Spleen (tissue), 11 donors: ENCODE measurements at regions not wholly inside any gene's neighbourhood (a gene's known extent, or its start where the extent isn't known, plus 50 kb on each side); places are given as distances from the start of the nearest gene placed in this dataset.
"Not testable (repeated sequence)": the region's sequence is repeated elsewhere in the genome, so short reads cannot be mapped to it uniquely, and the experiment has no call there.

Experiments
- DNase-seq: peaks from one replicate; pipeline ENCODE4 v3.0.0-alpha.2; 2020
- H3K27ac ChIP-seq, 8 donors: fragments of 200-600 bp; sonication (generic) in 7 of 8; 1 replicate in 4 of 8; 2 replicates in 4 of 8; pipeline versions ENCODE4 v1.5.0 to v1.8.0; 2016 to 2021; ENCODE audit warnings: inconsistent platforms in 4 of 8, mild to moderate bottlenecking in 4 of 8, moderate library complexity in 1 of 8
- H3K27me3 ChIP-seq, 7 donors: fragments of 200-600 bp; sonication (generic) in 6 of 7; replicated peaks in 1 of 7; 1 replicate in 4 of 7; 2 replicates in 3 of 7; pipeline versions ENCODE4 v1.5.0 to v1.8.0; 2016 to 2021; ENCODE audit warnings: inconsistent platforms in 3 of 7, mild to moderate bottlenecking in 1 of 7
- H3K36me3 ChIP-seq, 6 donors: fragments of 200-600 bp; sonication (generic) in 5 of 6; 1 replicate in 4 of 6; 2 replicates in 2 of 6; pipeline versions ENCODE4 v1.5.0 to v1.8.0; 2016 to 2021; ENCODE audit warnings: inconsistent platforms in 2 of 6
- H3K4me1 ChIP-seq, 6 donors: fragments of 200-600 bp; sonication (generic) in 5 of 6; 1 replicate in 3 of 6; 2 replicates in 3 of 6; pipeline versions ENCODE4 v1.5.0 to v1.8.0; 2016 to 2021; ENCODE audit warnings: inconsistent platforms in 3 of 6
- H3K4me3 ChIP-seq, 8 donors: fragments of 200-600 bp; sonication (generic) in 7 of 8; 1 replicate in 4 of 8; 2 replicates in 4 of 8; pipeline versions ENCODE4 v1.5.0 to v1.8.0; 2016 to 2021; ENCODE audit warnings: inconsistent platforms in 4 of 8, mild to moderate bottlenecking in 4 of 8, moderate library complexity in 2 of 8
- H3K9me3 ChIP-seq, 8 donors: fragments of 200-600 bp; sonication (generic) in 7 of 8; 1 replicate in 4 of 8; 2 replicates in 4 of 8; pipeline versions ENCODE4 v1.5.0 to v1.8.0; 2016 to 2021; ENCODE audit warnings: inconsistent platforms in 4 of 8
- POLR2A ChIP-seq, 3 donors: fragments of 450-650 bp; IDR thresholded peaks; one replicate each; pipeline ENCODE4 v1.5.1; 2017; ENCODE audit warnings: antibody characterized with exemption in 3 of 3, mild to moderate bottlenecking in 1 of 3
- POLR2AphosphoS5 ChIP-seq, 3 donors: sonication (generic); formaldehyde crosslinking; IDR thresholded peaks; one replicate each; pipeline ENCODE4 v1.5.1; 2017; ENCODE audit warnings: antibody characterized with exemption in 3 of 3
- WGBS, 5 donors: extraction: QIAGEN DNeasy Blood & Tissue Kit in 3 of 5; methylation state at CpG; one replicate each; pipeline versions ENCODE4 v1.1.5 to v1.1.7; 2013 to 2018; 5-methylcytosine and 5-hydroxymethylcytosine counted together
- intact Hi-C: fragments of 100-400 bp; cut with DNase I; formaldehyde crosslinking; loops from one replicate; pipeline ENCODE4 v1.15.0; 2023; ENCODE audit warnings: low total_unique reads
- TF ChIP-seq, protein P1 (sequence below), 11 experiments: fragments of 200-600 bp in 7 of 11; fragments of 450-650 bp in 4 of 11; sonication (generic) in 4 of 11; IDR thresholded peaks in 8 of 11; conservative IDR thresholded peaks in 3 of 11; 1 replicate in 7 of 11; 2 replicates in 4 of 11; pipeline versions ENCODE4 v1.4.0 to v1.8.0; 2016 to 2021; ENCODE audit warnings: antibody characterized with exemption in 11 of 11, inconsistent platforms in 4 of 11, mild to moderate bottlenecking in 1 of 11
- donor health status: healthy with polysubstance abuse.
- donor health status: DM: no; HTN: no; CAD: no; lungs with moderate emphysema.
- donor health status: DM: no; HTN: no; CAD: no.
- donor health status: Bipolar disorder and iron deficiency.
- donor health status: healthy.
- donor health status: DM: no; HTN: no; CAD: no.
- donor health status: DM: yes; HTN: yes; CAD: no.

DNA sequence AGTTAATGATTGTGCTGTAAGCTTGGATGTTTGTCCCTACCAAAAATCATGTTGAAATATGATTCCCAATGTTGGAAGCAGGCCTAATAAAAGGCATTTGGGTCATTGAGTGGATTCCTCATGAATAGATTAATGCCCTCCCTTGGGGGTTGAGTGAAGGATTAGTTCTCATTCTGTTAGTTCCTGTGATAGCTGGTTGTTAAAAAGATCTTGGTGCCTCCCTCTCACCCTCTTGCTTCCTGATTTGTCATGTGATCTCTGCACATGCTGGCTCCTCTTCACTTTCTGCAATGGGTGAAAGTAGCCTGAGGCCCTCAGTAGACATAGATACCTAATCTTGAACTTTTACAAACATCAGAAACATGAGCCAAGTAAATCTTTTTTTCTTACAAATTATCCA lies 115.6 kb upstream of the HCRTR2 start:
- Histone ChIP-seq H3K27me3 (no peaks in the 10 kb centered on the region), H3K36me3 (no peaks in the 10 kb centered on the region), H3K9me3 (peaks cover 0 to 39% (median 28%) of the 10 kb centered on the region in 8 donors), H3K4me3 (no peak overlapping the region), H3K4me1 (no peaks in the 10 kb centered on the region), H3K27ac (no peak overlapping the region)
- DNase-seq, result no peak
- intact Hi-C loops, result no loop called here
- TF ChIP-seq, protein P1, sequence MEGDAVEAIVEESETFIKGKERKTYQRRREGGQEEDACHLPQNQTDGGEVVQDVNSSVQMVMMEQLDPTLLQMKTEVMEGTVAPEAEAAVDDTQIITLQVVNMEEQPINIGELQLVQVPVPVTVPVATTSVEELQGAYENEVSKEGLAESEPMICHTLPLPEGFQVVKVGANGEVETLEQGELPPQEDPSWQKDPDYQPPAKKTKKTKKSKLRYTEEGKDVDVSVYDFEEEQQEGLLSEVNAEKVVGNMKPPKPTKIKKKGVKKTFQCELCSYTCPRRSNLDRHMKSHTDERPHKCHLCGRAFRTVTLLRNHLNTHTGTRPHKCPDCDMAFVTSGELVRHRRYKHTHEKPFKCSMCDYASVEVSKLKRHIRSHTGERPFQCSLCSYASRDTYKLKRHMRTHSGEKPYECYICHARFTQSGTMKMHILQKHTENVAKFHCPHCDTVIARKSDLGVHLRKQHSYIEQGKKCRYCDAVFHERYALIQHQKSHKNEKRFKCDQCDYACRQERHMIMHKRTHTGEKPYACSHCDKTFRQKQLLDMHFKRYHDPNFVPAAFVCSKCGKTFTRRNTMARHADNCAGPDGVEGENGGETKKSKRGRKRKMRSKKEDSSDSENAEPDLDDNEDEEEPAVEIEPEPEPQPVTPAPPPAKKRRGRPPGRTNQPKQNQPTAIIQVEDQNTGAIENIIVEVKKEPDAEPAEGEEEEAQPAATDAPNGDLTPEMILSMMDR (IDR thresholded peaks at IDR 0.05 in 8 of 11, conservative IDR thresholded peaks at IDR 0.05 in 3 of 11), result no peak
- TF ChIP-seq POLR2AphosphoS5 (IDR thresholded peaks at IDR 0.05) (no peak), POLR2A (IDR thresholded peaks at IDR 0.05) (no peak)

DNA sequence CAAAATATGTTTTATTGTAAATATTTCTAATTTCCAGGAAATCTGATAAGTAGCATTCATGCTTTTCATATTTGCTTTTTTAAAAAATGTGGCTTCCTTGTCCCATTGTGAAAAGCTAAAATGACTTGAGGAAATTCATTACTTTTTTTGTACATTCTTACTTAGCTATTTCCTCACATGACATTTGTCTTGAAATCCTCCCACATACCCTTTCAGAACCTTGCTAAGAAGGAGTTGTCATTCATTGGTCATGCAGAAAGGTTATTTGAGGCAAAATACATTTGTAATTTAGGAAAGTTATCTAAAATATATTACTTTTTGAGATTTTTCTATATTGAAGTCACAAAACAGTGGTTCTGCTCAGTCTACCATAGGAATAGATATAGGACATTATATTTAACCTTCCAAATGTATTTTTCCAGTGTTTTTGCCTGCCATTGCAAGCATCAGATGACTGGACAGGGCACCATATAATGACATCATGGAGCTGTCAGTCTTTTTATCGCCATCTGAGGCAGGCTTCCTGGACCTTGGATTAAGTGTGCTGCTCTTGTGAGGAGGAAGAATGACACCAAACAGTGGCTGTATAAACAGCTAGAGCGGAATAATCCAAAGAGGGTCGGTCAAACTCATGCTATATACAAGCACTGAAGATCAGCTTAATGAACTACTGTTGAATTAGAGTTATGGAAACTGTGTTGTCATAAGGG lies 109.4 kb upstream of the HCRTR2 start:
- Histone ChIP-seq H3K36me3 (no peaks in the 10 kb centered on the region), H3K4me3 (no peak overlapping the region), H3K9me3 (peaks cover 0 to 25% (median 15%) of the 10 kb centered on the region in 8 donors), H3K27me3 (no peaks in the 10 kb centered on the region), H3K27ac (no peak overlapping the region), H3K4me1 (no peaks in the 10 kb centered on the region)
- intact Hi-C loops, result no loop called here
- WGBS, 5 donors, result 53 to 89% (median 87%) methylated on average over 3 of the region's 3 CpGs
- TF ChIP-seq, protein P1 (IDR thresholded peaks at IDR 0.05 in 8 of 11, conservative IDR thresholded peaks at IDR 0.05 in 3 of 11), result no peak
- TF ChIP-seq POLR2AphosphoS5 (IDR thresholded peaks at IDR 0.05), result no peak
- no peak for TF ChIP-seq POLR2A (IDR thresholded peaks at IDR 0.05)
- no peak for DNase-seq

DNA sequence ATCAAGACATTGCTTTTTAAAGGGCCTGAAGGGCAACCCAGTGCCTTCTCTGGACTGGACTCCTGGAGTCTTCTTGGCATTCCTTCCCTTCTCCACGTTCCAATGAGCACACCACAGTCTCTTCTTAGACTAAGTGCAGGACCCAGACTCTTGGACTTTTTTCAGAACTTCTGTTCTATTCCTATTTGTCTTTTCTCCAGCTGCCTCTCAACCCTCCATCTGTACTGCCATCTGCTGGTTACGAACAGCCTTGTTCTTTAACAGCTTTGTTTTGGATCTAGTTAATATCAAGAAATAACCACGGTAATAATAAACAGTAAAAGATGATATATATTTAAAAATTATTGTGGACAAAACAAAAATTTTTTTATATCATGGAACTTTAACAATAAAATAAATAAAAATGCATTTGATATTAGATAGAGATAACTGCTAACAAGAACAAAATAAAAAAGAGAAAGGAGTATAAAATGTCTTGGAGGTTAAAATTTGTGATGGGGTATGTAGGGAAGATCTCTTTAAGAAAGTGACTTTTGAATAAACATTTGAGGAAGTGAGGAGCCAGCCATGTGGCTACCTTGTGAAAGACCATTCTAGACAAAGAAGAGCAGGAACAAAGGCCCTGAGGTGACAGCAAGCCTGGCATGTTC lies 105.1 kb upstream of the HCRTR2 start:
- 20 to 21% (median 20%) methylated on average over 3 of the region's 3 CpGs for WGBS, 5 donors
- no peak for DNase-seq
- Histone ChIP-seq H3K27ac (no peak overlapping the region), H3K36me3 (no peaks in the 10 kb centered on the region), H3K4me3 (no peak overlapping the region), H3K27me3 (no peaks in the 10 kb centered on the region), H3K4me1 (no peaks in the 10 kb centered on the region), H3K9me3 (no peaks in the 10 kb centered on the region)
- intact Hi-C loops, result no loop called here
- no peak for TF ChIP-seq POLR2A (IDR thresholded peaks at IDR 0.05)
- TF ChIP-seq, protein P1 (IDR thresholded peaks at IDR 0.05 in 8 of 11, conservative IDR thresholded peaks at IDR 0.05 in 3 of 11), result peak in 5 of 11 experiments; percentile 11 to 40 (median 21)

DNA sequence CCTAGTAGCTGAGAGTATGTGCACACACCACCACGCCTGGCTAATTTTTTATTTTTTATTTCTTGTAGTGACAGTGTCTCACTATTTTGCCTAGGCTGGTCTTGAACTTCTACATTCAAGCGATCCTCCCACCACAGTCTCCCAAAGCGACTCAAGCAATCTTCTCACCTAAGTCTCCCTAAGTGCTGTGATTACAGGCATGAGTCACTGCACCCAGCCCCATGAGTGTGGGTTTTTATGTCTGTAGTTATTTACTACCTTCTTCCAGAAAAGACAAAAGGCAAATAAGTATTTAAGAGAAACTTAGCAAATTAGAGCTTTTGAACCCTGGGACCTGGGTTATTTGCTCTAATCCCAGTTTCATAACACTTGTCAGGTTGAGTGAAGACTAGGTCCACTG lies 92.3 kb upstream of the HCRTR2 start:
- intact Hi-C loops, result no loop called here
- no peak for TF ChIP-seq POLR2A (IDR thresholded peaks at IDR 0.05)
- TF ChIP-seq, protein P1 (IDR thresholded peaks at IDR 0.05 in 8 of 11, conservative IDR thresholded peaks at IDR 0.05 in 3 of 11), result no peak
- TF ChIP-seq POLR2AphosphoS5 (IDR thresholded peaks at IDR 0.05), result no peak
- no peaks in the 10 kb centered on the region for H3K27me3 ChIP-seq
- DNase-seq, result no peak
- H3K27ac ChIP-seq, result no peak overlapping the region
- H3K36me3 ChIP-seq, result no peaks in the 10 kb centered on the region
- H3K9me3 ChIP-seq, result peaks cover 0 to 29% (median 24%) of the 10 kb centered on the region in 8 donors
- 86 to 90% (median 87%) methylated on average over 3 of the region's 3 CpGs for WGBS, 5 donors
- H3K4me1 ChIP-seq, result no peaks in the 10 kb centered on the region
- no peak overlapping the region for H3K4me3 ChIP-seq

DNA sequence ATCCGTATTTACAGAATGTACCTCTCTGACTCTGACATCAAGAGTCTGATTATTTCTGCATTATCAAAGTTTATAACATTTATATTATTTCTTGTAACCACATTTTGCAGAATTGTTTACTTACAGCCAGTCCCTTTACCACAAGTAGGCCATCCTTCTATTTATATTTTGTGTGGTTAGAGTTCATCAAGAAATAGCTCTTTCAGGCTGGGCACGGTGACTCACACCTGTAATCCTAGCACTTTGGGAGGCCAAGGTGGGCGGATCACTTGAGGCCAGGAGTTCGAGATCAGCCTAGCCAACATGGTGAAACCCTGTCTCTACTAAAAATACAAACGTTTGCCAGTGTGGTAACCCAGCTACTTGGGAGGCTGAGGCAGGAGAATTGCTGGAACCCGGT lies 86.3 kb upstream of the HCRTR2 start:
- H3K27me3 ChIP-seq, DNase-seq, H3K4me1 ChIP-seq, H3K27ac ChIP-seq, intact Hi-C loops, H3K4me3 ChIP-seq, H3K36me3 ChIP-seq: not testable (repeated sequence)
- 70 to 75% (median 73%) methylated on average over 6 of the region's 6 CpGs for WGBS, 5 donors
- H3K9me3 ChIP-seq, result peaks cover 0 to 32% (median 17%) of the 10 kb centered on the region in 8 donors
